ENCODE measurements at regions not wholly inside any gene's neighbourhood (a gene's known extent, or its start where the extent isn't known, plus 50 kb on each side); places are given as distances from the start of the nearest gene placed in this dataset.
"Not testable (repeated sequence)": the region's sequence is repeated elsewhere in the genome, so short reads cannot be mapped to it uniquely, and the experiment has no call there.

DNA sequence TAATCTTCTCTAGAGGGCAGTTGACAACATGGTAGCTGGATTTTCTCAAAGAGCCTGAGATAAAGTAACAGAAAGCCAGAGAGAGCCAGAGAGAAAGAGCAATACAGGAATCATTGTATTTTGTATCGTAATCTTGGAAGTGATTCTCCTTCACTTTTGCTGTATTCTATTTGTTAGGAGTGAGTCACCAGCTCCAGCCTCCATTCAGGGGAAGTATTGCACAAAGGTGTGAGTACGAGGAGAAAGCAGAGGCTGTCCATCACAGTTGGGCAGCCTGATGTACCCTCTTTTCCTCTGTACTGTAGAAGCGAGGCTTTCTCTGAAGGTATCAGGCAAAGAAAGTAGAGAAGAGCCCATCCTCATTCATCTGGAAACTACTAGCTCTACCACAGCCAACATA is 176.8 kb downstream of the KCNS3 start:
- intact Hi-C loops (cut with DNase I, micrococcal nuclease), result no loop called here
- Mint-ChIP-seq H3K4me3 (no peak overlapping the region), H3K27me3 (peaks cover 2% of the 10 kb centered on the region), H3K27ac (no peak overlapping the region), H3K36me3 (ENCODE audit: low read depth) (no peaks in the 10 kb centered on the region), H3K9me3 (ENCODE audit: low read depth) (no peaks in the 10 kb centered on the region), H3K4me1 (no peaks in the 10 kb centered on the region)
- CTCF ChIA-PET, result no interaction called here
- POLR2A ChIA-PET, result no interaction called here
- ATAC-seq, result no peak
- no peak for DNase-seq

DNA sequence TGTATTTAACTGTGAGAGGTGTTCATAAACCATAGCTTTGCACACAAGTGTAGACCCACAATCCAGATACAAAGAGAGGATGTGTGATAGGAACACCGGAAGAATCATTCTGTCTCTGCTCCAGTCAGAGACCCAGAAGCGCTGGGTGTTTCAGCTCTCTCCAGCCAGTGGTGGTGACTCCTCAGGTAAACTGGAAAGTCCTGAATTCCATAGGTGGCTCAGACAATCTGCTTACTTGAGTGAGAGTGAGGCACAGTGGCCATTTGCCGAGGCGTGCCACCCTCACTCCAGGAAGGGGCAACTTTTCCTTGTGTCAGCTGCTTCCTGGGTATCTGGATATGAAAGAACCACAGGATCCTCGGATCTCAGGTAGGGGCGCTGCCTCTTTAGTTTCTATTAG is 171.5 kb downstream of the KCNS3 start:
- DNase-seq, result no peak
- intact Hi-C loops (cut with DNase I, micrococcal nuclease), result no loop called here
- ChIA-PET POLR2A (no interaction called here), CTCF (interaction anchor here (0.7 to 1.1 kb wide), 2 partner anchors 14 to 35 kb away, joined by 3 read pairs; no protein-coding TSS in a partner anchor)
- Mint-ChIP-seq H3K27me3 (peaks cover 2% of the 10 kb centered on the region), H3K9me3 (ENCODE audit: low read depth) (no peaks in the 10 kb centered on the region), H3K36me3 (ENCODE audit: low read depth) (no peaks in the 10 kb centered on the region), H3K27ac (no peak overlapping the region), H3K4me3 (no peak overlapping the region), H3K4me1 (no peaks in the 10 kb centered on the region)
- no peak for ATAC-seq

DNA sequence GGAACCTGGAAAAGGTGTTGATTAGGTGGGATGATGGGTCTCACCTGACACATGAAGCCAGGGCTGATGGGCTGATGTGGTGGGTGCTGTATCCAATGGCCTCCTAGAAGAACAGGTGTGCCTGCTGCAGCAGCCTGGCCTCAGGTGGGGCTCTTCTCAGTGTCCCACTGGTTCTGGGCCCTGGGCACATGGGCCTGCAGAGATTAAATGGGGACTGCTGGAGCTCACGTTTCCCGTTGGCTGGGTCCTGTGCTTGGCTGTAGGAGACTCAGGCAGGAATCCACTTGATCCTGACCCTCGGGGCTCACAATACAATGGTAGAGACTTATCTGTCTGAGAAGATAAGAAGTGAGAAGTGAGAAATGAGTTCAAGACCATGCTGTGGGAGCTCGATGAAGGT is 170.9 kb downstream of the KCNS3 start:
- H3K27me3 Mint-ChIP-seq, result peaks cover 2% of the 10 kb centered on the region
- ChIA-PET POLR2A (no interaction called here), CTCF (no interaction called here)
- no peak overlapping the region for H3K4me3 Mint-ChIP-seq
- intact Hi-C loops (cut with DNase I, micrococcal nuclease), result no loop called here
- no peak for ATAC-seq
- DNase-seq, result no peak
- H3K4me1 Mint-ChIP-seq, result no peaks in the 10 kb centered on the region
- no peaks in the 10 kb centered on the region for H3K9me3 Mint-ChIP-seq (ENCODE audit: low read depth)
- H3K36me3 Mint-ChIP-seq (ENCODE audit: low read depth), result no peaks in the 10 kb centered on the region
- no peak overlapping the region for H3K27ac Mint-ChIP-seq

DNA sequence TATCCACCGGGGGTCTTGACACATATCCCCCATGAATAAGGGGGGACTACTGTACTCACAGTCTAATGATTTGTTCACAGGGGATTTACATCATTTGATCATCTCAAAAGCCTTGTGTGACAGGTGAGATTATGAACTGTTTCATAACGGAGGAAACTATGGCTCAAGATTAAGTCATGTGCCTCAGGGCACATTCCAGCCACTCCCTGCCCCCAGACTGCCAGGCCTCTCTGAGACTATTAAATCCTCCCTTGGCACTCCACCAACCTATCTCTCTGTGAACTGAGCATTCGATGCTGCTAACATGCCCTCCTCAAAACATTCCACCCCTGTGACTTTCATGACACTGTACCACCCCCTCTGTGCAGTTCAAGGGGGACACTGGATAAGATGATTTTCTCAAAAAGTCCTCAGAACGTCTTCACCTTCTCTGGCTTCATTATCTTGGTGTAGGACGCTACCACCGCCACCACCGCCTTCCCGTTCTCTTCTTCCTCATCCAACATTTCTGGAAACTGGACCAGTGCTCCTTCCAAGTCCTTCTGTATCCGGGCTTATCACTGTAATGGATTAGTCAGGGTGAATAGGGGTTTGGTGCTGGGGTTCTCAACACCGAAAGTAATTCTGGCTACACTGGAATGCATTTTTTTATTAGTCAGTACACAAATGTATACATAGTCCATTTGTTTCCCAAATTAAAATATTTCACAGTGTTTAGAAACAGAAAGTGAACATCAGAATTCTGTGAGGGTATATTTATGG is 169.6 kb downstream of the KCNS3 start:
- no peaks in the 10 kb centered on the region for H3K36me3 Mint-ChIP-seq (ENCODE audit: low read depth)
- POLR2A ChIA-PET, result no interaction called here
- no peaks in the 10 kb centered on the region for H3K9me3 Mint-ChIP-seq (ENCODE audit: low read depth)
- DNase-seq (no peak), ATAC-seq (no peak)
- no peak overlapping the region for H3K4me3 Mint-ChIP-seq
- intact Hi-C loops (cut with DNase I, micrococcal nuclease), result no loop called here
- CTCF ChIA-PET, result no interaction called here
- H3K27ac Mint-ChIP-seq, result no peak overlapping the region
- peaks cover 2% of the 10 kb centered on the region for H3K27me3 Mint-ChIP-seq
- no peaks in the 10 kb centered on the region for H3K4me1 Mint-ChIP-seq

DNA sequence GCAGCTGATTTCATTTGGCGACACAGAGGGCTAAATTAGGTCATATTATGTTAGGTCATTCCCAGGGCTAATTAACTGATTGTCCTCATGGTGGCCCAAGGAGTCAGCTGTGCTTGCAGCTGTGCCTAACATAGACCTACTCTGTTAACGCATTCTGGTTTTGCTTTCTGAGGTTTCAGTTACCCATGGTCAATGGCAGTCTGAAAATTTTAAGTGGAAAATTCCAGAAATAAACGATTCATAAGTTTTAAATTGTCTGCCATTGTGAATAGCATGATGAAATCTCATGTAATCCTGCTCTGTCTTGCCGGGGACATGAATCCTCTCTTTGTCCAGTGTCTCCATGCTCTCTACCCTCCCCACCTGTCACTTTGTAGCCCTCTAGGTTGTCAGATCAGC is 168.7 kb downstream of the KCNS3 start:
- Mint-ChIP-seq H3K27ac (no peak overlapping the region), H3K4me1 (no peaks in the 10 kb centered on the region), H3K4me3 (no peak overlapping the region), H3K36me3 (ENCODE audit: low read depth) (no peaks in the 10 kb centered on the region), H3K27me3 (peaks cover 2% of the 10 kb centered on the region), H3K9me3 (ENCODE audit: low read depth) (no peaks in the 10 kb centered on the region)
- ChIA-PET CTCF (no interaction called here), POLR2A (no interaction called here)
- ATAC-seq (no peak), DNase-seq (no peak)
- intact Hi-C loops (cut with DNase I, micrococcal nuclease), result no loop called here

DNA sequence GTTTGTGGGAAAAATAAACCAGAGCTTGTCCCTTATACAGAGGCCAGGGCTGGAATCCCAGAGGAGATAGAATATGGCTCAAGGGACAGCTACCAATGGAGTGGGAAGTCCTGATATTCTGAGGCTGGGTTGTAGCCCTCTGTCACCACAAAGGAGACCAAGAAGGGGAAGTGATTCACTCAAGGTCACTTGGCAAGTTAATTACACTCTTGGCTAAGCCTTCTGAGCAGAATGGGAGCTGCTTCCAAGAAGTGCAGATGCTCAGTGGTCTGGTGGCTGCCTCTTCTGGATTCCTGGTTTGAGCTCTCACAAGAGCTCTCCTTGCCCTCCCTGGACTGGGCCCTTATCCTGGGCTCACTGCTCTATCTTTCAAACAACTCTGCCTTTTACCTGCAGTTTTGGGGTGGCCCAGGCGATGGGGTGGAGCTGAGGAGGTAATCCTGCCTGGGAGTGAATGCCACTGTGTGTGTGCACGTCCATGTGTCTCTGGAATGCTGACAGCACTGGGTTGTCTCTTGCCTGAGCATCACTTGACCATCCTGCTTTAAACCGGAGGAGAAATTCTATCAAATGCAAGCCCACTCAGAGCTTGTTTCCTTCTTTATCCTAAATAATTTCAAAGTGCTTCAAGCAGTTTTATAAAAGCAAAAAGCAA is 168.2 kb downstream of the KCNS3 start:
- Mint-ChIP-seq H3K9me3 (ENCODE audit: low read depth) (no peaks in the 10 kb centered on the region), H3K27ac (no peak overlapping the region), H3K27me3 (peaks cover 2% of the 10 kb centered on the region), H3K36me3 (ENCODE audit: low read depth) (no peaks in the 10 kb centered on the region), H3K4me3 (no peak overlapping the region), H3K4me1 (no peaks in the 10 kb centered on the region)
- intact Hi-C loops (cut with DNase I, micrococcal nuclease), result no loop called here
- POLR2A ChIA-PET, result no interaction called here
- no peak for DNase-seq
- CTCF ChIA-PET, result no interaction called here
- no peak for ATAC-seq

DNA sequence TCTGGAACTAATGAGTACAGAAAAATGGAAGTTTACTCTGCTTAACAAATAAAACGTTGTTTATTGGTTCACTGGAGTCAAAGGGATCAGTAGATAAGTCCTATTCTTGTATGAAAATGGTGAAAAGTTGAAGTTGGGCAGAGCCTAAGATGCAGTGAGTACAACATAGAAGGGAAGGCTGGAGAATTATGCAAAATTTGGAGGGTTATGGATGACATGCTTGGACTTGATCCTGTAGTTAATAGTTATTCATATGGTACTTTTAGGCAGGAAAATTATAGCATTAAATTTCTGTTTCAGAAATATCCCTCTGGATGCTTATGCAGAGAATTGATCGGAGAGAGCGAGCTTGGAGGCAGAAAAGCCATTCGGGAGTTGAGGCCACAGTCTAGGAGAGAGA is 167.6 kb downstream of the KCNS3 start:
- H3K36me3 Mint-ChIP-seq (ENCODE audit: low read depth), result no peaks in the 10 kb centered on the region
- ATAC-seq (no peak), DNase-seq (no peak)
- intact Hi-C loops (cut with DNase I, micrococcal nuclease), result no loop called here
- no peak overlapping the region for H3K4me3 Mint-ChIP-seq
- H3K4me1 Mint-ChIP-seq, result no peaks in the 10 kb centered on the region
- H3K9me3 Mint-ChIP-seq (ENCODE audit: low read depth), result no peaks in the 10 kb centered on the region
- H3K27me3 Mint-ChIP-seq, result peaks cover 1% of the 10 kb centered on the region
- ChIA-PET POLR2A (no interaction called here), CTCF (no interaction called here)
- H3K27ac Mint-ChIP-seq, result no peak overlapping the region

DNA sequence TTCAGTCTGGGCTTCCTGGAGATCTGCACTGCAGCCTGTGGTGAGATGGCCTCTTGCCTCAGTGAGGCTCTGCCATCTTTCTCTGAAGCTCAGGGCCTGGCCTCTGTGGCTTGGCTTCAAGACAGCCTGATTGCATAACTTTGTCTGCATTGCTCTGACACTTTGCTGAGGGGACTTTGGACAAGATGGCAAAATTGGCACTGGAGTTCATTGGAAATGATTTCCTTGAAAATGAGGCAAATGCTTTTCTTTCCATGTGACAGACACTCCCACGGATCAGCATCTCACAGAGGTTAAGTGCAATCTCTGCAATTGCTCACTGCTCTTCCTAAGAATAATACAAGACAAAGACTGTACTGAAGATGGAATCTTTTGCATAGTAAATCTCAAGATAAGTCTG is 166.8 kb downstream of the KCNS3 start:
- H3K36me3 Mint-ChIP-seq (ENCODE audit: low read depth), result no peaks in the 10 kb centered on the region
- H3K4me1 Mint-ChIP-seq, result no peaks in the 10 kb centered on the region
- intact Hi-C loops (cut with DNase I, micrococcal nuclease), result no loop called here
- no peak for DNase-seq
- H3K9me3 Mint-ChIP-seq (ENCODE audit: low read depth), result no peaks in the 10 kb centered on the region
- ATAC-seq, result no peak
- H3K27me3 Mint-ChIP-seq, result no peaks in the 10 kb centered on the region
- ChIA-PET POLR2A (no interaction called here), CTCF (no interaction called here)
- H3K27ac Mint-ChIP-seq, result no peak overlapping the region
- H3K4me3 Mint-ChIP-seq, result no peak overlapping the region

DNA sequence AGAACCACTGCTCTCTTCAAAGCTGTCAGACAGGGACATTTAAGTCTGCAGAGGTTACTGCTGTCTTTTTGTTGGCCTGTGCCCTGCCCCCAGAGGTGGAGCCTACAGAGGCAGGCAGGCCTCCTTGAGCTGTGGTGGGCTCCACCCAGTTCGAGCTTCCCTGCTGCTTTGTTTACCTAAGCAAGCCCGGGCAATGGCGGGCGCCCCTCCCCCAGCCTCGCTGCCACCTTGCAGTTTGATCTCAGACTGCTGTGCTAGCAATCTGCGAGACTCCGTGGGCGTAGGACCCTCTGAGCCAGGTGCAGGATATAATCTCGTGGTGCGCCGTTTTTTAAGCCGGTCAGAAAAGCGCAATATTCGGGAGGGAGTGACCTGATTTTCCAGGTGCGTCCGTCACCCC is 138.9 kb downstream of the KCNS3 start:
- H3K36me3 Mint-ChIP-seq (ENCODE audit: low read depth); ATAC-seq; intact Hi-C loops (cut with DNase I, micrococcal nuclease); POLR2A ChIA-PET; H3K4me3 Mint-ChIP-seq; H3K4me1 Mint-ChIP-seq; DNase-seq; CTCF ChIA-PET; H3K27ac Mint-ChIP-seq; H3K27me3 Mint-ChIP-seq: not testable (repeated sequence)
- H3K9me3 Mint-ChIP-seq (ENCODE audit: low read depth), result peaks cover 18% of the 10 kb centered on the region

DNA sequence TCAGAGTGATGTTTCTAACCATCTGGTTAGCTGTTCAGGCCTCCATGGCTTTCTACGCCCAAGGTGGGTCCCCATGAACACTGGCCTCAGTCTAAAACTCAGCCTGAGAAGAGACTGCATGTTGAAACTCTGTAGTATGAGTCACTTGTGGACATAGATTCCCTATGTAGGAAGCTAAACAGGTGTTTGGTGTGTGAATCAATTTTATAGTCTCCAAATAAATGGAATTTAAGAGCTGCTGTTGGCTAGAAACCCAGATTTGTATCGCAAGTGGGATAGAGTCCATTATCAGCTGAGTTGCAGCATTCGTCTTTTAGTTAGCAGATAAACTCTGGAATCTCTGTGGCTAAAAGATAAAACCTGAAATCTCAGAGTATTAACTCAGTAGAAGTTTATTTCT is 131.4 kb downstream of the KCNS3 start:
- Mint-ChIP-seq H3K27me3 (no peaks in the 10 kb centered on the region), H3K4me1 (no peaks in the 10 kb centered on the region), H3K27ac (no peak overlapping the region), H3K4me3 (no peak overlapping the region), H3K9me3 (ENCODE audit: low read depth) (peaks cover 8% of the 10 kb centered on the region), H3K36me3 (ENCODE audit: low read depth) (no peaks in the 10 kb centered on the region)
- ChIA-PET CTCF (interaction anchor here (0.7 kb wide), 1 partner anchor 310 kb away, joined by 3 read pairs; no protein-coding TSS in a partner anchor), POLR2A (no interaction called here)
- ATAC-seq (no peak), DNase-seq (no peak)
- intact Hi-C loops (cut with DNase I, micrococcal nuclease), result no loop called here

DNA sequence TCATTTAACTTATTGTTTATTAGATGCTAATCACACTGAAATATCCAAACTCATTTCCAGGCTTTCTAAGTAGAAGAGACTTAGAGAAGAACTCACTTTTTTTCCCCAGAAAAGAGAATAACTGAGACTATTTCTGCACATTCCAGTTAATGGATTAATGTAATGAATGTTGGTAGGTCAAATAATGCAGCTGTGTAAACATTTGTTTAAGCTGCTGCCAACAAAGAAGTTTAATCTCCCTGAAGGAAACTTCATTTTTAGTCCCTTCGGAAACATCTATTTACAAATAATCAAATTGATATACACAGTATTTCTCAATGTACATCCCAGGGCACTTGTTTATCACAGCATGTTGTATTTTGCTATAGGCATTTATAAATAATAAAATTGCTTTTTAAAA is 126.9 kb downstream of the KCNS3 start:
- Mint-ChIP-seq H3K36me3 (ENCODE audit: low read depth) (no peaks in the 10 kb centered on the region), H3K4me1 (no peaks in the 10 kb centered on the region), H3K27ac (no peak overlapping the region), H3K9me3 (ENCODE audit: low read depth) (peaks cover 5% of the 10 kb centered on the region), H3K27me3 (no peaks in the 10 kb centered on the region), H3K4me3 (no peak overlapping the region)
- ChIA-PET POLR2A (no interaction called here), CTCF (no interaction called here)
- intact Hi-C loops (cut with DNase I, micrococcal nuclease), result no loop called here
- DNase-seq (no peak), ATAC-seq (no peak)

DNA sequence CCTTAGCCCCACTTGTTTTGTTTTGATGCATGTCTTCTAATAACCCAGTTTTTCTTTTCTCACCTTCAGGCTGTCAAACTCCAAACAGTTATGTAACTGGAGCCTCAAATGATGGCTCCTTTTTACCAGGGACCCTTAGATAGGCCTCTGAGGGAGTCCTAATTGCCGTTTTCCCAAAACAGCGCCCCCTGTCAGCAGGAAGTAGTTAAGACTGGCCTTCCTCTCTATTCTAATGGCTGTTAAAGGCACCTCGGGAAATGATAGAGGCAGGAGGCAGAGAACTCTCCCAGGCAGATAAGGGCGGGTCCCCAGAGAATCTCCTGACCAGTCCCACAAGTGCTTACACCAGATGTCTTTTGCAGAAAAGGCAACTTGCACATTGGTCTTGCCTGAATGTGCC is 123.2 kb downstream of the KCNS3 start:
- ChIA-PET CTCF (no interaction called here), POLR2A (no interaction called here)
- DNase-seq (no peak), ATAC-seq (no peak)
- Mint-ChIP-seq H3K4me1 (no peaks in the 10 kb centered on the region), H3K27ac (no peak overlapping the region), H3K27me3 (no peaks in the 10 kb centered on the region), H3K36me3 (ENCODE audit: low read depth) (peaks cover 3% of the 10 kb centered on the region), H3K9me3 (ENCODE audit: low read depth) (peaks cover 8% of the 10 kb centered on the region), H3K4me3 (no peak overlapping the region)
- intact Hi-C loops (cut with DNase I, micrococcal nuclease), result no loop called here

Measured in activated CD4-positive, alpha-beta T cell treated with anti-CD3 and anti-CD28 coated beads for 36 hours (primary cell).